ENCODE measurements at regions not wholly inside any gene's neighbourhood (a gene's known extent, or its start where the extent isn't known, plus 50 kb on each side); places are given as distances from the start of the nearest gene placed in this dataset.

DNA sequence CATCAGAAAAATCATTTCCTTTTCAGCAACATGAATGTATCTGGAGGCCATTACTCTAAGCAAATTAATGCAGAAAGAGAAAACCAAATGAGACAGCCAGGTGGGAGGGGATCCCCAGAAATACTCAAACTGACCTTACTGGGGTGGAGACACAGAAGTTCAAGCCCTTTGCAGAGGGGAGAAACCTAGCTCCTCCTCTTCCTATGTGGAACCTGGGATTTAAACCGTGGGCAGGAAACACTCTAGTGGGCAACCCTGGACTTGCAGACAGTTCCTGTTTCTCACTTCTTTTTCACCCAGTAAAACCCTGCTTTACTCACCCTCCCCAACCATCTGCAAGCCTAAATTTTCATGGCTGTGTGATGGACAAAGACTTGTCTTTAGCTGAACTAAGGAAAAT, 61.3 kb downstream of the SLITRK6 start:
- Histone ChIP-seq H3K4ac (ENCODE audit: low read depth, low read length) (no peak overlapping the region), H4K91ac (ENCODE audit: insufficient read depth, low read depth, low read length) (no peak overlapping the region), H3K9me1 (ENCODE audit: insufficient read depth, low read length) (no peaks in the 10 kb centered on the region), H3K4me1 (ENCODE audit: control insufficient read depth, insufficient read depth, low read length) (no peaks in the 10 kb centered on the region), H3K56ac (ENCODE audit: extremely low read depth, insufficient read depth, low read length) (no peak overlapping the region), H2AK5ac (ENCODE audit: low read depth, low read length) (no peak overlapping the region), H3K27ac (ENCODE audit: insufficient read depth, low read length) (no peak overlapping the region), H4K8ac (ENCODE audit: low read depth in 2 of 2, low read length in 2 of 2) (no peak overlapping the region), H3K18ac (ENCODE audit: low read depth, low read length) (no peak overlapping the region), H2BK120ac (ENCODE audit: low read depth, low read length) (no peak overlapping the region), H2BK15ac (ENCODE audit: low read depth, low read length) (0 out of 3 replicates have a peak overlapping the region, but pooled peaks have one; percentile 63), H2AK9ac (replicated peaks; ENCODE audit: low read depth, low read length, poor library complexity) (no peak overlapping the region), H3K9me3 (ENCODE audit: control insufficient read depth, insufficient read depth, low read length) (no peaks in the 10 kb centered on the region), H3K4me2 (ENCODE audit: low read depth, low read length) (no peak overlapping the region), H4K5ac (ENCODE audit: low read depth, low read length) (no peak overlapping the region), H4K20me1 (ENCODE audit: insufficient read depth, low read length) (no peaks in the 10 kb centered on the region), H3K23ac (ENCODE audit: low read depth, low read length) (no peak overlapping the region), H3K27me3 (ENCODE audit: control insufficient read depth, insufficient read depth, low read length) (no peaks in the 10 kb centered on the region), H3K14ac (replicated peaks; ENCODE audit: low read depth, low read length) (no peak overlapping the region), H3K36me3 (ENCODE audit: control insufficient read depth, insufficient read depth, low read length) (no peaks in the 10 kb centered on the region), H3K9ac (ENCODE audit: low read depth, low read length) (no peak overlapping the region), H3K79me1 (ENCODE audit: low read depth in 1 of 2, low read length in 2 of 2) (no peaks in the 10 kb centered on the region), H2BK20ac (ENCODE audit: low read depth, low read length) (no peak overlapping the region), H2BK5ac (ENCODE audit: low read depth, low read length, poor library complexity, severe bottlenecking) (no peak overlapping the region), H3K4me3 (ENCODE audit: insufficient read depth, low read depth, low read length) (no peak overlapping the region), H2AFZ (replicated peaks; ENCODE audit: low read length, poor library complexity) (no peak overlapping the region)
- ATAC-seq (ENCODE audit: low read depth) (no peak), DNase-seq (no peak)
- no TSS peak for BruUV-seq (replicated peaks)
- intact Hi-C loops (cut with micrococcal nuclease) (no loop called here), dilution Hi-C loops (cut with HindIII; ENCODE audit: low sequenced_read_pairs, unreplicated experiment) (no loop called here), in situ Hi-C loops (cut with MboI; ENCODE audit: low sequenced_read_pairs) (no loop called here)
- WGBS, 2 experiments (ENCODE audit: extremely low coverage in 2 of 2, insufficient read length in 1 of 2): no CpG with 5 or more reads among the region's 1 CpG
- CTCF ChIA-PET: no interaction called here
- POLR2A ChIA-PET (ENCODE audit: unreplicated experiment): no interaction called here
- TF ChIP-seq RFX5 (IDR thresholded peaks at IDR 0.05; ENCODE audit: low read depth, low read length) (no peak), FOS (IDR thresholded peaks at IDR 0.05; ENCODE audit: low read depth, low read length) (no peak), MXI1 (IDR thresholded peaks at IDR 0.05; ENCODE audit: borderline replicate concordance, low read depth, low read length) (no peak)

Measured in IMR-90 (cell line).